Amygdala (tissue), 56 donors: ENCODE measurements at regions not wholly inside any gene's neighbourhood (a gene's known extent, or its start where the extent isn't known, plus 50 kb on each side); places are given as distances from the start of the nearest gene placed in this dataset.
"Not testable (repeated sequence)": the region's sequence is repeated elsewhere in the genome, so short reads cannot be mapped to it uniquely, and the experiment has no call there.

ENCODE experiments used
- DNase-seq, 56 donors: peaks; one replicate each; lab custom pipeline; 2025; lab: John Stamatoyannopoulos, UW

DNA sequence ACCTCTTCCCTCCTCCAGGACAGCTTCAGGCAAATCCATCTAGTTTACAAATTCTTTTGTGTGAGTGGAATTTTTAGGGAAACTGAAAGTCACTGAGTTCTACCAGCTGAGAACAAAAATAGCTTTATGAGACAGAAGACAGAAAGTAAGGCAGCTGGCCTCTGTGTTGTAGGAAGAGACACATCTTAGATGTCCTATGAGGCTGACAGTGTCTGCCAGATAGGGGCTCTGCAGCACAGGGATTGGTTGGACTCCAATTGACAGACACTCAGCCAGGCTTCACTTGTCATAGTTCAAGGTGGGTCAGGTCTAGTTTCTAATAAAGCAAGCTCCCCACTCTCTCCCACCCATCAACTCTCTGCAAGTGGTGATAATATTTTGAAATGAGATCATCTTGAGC is 574.9 kb downstream of the CCSER2 start:
- DNase-seq, result peak in 1 of 56 donors; percentile 1

GRCh38 chr10:84907461-84908009 is 579.1 kb downstream of the CCSER2 start:
- no peak for DNase-seq

- no peak for DNase-seq
These were observed 580.1 kb downstream of the CCSER2 start for GRCh38 chr10:84908491-84908890.

DNA sequence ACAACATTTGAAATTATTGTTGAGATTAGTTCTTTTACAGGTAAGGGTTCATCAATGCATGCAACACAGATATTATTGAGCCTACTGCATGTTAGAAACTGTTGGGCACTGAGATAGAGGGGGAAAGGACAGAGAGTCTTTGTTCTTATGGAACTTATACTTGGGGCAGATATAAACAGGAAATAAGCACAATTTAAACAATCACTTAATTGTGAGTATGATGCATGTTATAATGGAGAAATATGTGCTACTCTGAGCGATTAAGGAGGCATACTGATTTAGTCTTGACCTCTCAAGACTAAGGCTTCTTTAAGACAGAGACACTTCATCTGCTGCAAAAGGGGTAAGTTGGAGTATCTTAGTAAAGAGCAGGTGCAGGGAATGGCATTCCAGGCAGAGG is 593.3 kb downstream of the CCSER2 start:
- DNase-seq, result no peak

DNA sequence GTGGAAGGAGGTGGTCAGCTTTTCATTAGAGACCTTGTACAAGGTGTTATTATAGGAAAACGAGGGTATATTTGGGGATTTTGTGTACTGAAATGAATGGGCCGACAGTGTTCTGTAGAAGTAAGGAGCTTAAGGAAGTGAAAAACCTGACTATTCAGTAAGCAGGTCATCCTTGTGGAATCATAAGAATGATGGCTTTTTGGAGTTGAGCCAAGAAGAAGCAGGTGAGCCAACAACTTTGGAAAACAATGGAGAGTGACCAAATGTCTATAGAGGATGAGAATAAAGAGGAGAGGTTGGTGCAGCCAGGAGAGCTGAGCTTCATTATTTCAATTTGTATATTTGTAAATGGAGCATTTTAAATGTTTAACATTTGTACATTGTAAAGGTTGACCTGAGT is 595.7 kb downstream of the CCSER2 start:
- DNase-seq, result no peak

DNA sequence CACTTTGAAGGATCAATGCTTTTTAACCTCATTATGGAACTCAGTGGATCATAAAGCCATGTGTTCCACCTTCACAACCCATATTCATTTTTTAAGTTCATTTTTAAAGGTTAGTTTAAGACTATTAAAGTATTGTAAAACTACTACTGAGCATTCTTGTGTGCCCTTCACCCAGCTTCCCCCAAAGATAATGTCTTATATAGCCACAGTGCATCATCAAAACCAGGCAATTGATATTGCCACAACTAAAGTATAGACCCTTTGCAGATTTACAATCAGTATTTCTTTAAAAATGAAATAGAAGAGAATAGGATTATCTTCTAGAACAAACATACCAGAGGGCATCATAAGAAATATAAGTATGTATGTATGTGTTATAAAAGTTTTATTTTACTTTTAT is 597.1 kb downstream of the CCSER2 start:
- DNase-seq, result no peak

GRCh38 chr10:84933402-84933801 is 605.0 kb downstream of the CCSER2 start:
- no peak for DNase-seq

DNA sequence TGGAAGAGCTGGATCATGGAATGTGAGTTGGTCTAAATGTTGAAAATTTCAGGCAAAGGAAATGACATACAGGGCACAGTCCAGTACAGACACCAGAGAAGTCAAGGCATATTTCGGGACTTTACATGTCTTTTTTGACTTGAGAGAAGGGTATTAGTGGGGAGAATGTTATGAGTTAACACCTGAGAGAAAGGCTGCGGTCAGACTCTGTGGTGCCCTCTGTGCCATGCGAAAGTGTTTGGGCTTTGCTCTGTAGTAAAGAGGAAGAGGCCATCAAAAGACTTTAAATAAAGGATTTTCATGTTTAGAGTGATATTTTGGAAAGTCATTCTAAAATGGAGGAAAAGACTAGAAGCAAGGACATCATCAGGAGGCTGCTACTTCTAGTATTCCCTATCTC is 607.4 kb downstream of the CCSER2 start:
- no peak for DNase-seq

GRCh38 chr10:84938117-84938905 is 609.9 kb downstream of the CCSER2 start:
- DNase-seq, result no peak

- no peak for DNase-seq
These were observed 615.2 kb downstream of the CCSER2 start for GRCh38 chr10:84943541-84943940.

DNA sequence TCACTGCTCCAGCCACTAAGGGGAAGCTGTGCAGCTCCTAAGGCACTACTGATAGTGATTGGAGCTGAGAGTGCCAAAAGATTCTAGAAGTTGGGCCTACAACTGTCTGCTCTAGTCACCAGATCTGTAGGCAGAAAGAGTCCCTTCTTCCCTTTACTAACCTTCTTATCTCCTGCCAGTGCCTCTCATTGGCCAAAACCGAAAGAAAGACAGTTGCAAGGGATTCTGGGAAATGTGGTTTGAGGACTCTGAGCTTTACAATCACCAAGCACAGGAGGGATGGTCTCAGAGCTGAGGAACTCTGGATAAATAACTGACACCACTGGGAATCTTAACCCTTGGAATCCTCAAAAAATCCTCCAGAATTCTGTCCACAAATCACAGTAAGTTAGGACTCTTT is 615.8 kb downstream of the CCSER2 start:
- DNase-seq, result no peak

- DNase-seq, result no peak
These were observed 617.4 kb downstream of the CCSER2 start for GRCh38 chr10:84945791-84946190.

GRCh38 chr10:84946904-84947303 is 618.5 kb downstream of the CCSER2 start:
- no peak for DNase-seq

DNA sequence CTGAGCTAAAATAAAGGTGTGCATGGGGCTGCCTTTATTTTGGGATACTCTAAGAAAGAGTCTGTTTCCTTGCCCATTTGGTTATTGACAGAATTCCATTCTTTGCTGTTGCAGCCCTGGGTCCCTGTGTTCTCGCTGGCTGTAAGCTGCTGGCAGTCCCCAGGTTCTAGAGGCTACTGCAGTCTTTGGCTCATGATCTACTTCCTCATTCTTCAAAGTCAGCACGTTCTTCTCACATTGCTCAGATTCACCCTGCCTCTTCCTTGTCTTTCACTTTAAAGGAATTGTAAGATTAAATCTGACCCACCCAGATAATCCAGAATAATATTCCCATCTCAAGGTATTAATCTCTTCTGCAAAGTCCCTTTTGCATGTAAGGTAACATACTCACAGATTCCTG is 620.3 kb downstream of the CCSER2 start:
- no peak for DNase-seq

DNA sequence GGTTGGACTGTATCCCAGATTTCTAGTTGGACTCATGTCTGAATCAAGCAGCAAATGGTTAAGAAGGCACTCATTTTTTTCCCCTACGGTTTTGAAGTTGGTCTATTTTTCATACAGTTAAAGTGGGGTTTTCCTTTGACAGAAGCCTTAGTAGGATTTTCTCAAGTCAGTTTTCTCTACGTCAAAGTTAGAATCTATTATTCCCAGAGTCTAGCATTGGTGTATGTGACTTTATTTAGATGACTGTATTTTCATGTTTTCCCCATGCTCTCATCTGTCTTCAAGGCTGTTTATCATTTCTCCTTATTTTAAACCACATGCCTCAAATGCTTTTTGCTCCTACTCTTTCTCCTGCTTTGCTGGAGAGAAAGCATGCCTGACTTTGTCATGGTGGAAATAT is 623.2 kb downstream of the CCSER2 start:
- DNase-seq, result no peak

DNA sequence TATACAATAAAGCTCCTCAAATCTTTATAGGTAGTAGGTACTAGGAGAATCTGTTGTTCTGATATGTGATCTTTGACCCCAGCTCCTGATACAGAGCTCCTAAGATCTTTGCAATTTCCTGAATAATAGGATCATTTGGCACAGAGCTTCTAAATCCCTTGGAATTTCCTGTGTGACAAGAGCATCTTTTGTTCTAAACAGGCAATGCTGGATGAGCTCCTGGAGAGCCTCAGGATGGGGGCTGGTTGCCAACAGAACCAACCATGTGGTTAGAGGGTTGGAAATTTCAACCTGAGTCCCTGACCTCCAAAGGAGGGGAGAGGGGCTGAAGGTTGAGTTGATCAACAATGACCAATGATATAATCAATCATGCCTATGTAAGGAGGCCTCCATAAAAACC is 629.0 kb downstream of the CCSER2 start:
- no peak for DNase-seq

- DNase-seq, result no peak
These were observed 637.1 kb downstream of the CCSER2 start for GRCh38 chr10:84965468-84965867.

GRCh38 chr10:84966708-84967441 is 638.5 kb downstream of the CCSER2 start:
- DNase-seq, result no peak

- DNase-seq, result not testable (repeated sequence)
These were observed 640.9 kb downstream of the CCSER2 start for GRCh38 chr10:84969297-84969696.

DNA sequence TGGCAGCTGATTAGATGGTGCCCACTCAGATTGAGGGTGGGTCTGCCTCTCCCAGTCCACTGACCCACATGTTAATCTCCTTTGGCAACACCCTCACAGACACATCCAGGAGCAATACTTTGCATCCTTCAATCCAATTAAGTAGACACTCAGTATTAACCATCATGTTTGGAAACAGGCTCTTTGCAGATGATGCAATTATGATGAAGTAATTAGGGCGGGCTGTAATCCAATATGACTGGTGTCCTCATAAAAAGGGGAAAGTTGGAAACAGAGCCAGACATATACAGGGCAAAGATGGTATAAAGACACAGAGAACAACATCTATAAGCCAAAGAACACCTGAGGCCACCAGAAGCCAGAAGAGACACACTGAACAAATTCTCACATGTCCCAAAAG is 658.6 kb downstream of the CCSER2 start:
- DNase-seq, result no peak

DNA sequence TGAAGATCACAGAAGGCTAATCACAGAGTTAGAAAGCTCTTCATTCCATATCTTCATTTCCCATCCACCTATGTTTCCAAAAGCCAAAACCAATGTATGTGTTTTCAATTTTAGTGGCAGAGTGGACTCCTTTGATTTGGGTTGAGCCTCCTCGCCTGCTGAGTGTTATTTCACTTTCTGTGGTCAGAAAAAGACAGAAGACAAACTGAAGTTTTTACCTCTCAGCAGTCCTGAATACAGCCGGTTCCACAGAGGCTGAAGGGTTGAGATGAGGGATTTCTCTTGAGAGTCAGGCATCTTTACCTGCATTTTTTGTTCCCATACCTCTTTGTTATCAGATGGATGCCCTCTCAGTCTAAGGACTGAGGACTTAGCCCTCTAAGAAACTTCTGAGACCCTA is 659.6 kb downstream of the CCSER2 start:
- no peak for DNase-seq

- no peak for DNase-seq
These were observed 662.3 kb downstream of the CCSER2 start for GRCh38 chr10:84990713-84991112.
